ENCODE measurements at regions not wholly inside any gene's neighbourhood (a gene's known extent, or its start where the extent isn't known, plus 50 kb on each side); places are given as distances from the start of the nearest gene placed in this dataset.
"Not testable (repeated sequence)": the region's sequence is repeated elsewhere in the genome, so short reads cannot be mapped to it uniquely, and the experiment has no call there.

DNA sequence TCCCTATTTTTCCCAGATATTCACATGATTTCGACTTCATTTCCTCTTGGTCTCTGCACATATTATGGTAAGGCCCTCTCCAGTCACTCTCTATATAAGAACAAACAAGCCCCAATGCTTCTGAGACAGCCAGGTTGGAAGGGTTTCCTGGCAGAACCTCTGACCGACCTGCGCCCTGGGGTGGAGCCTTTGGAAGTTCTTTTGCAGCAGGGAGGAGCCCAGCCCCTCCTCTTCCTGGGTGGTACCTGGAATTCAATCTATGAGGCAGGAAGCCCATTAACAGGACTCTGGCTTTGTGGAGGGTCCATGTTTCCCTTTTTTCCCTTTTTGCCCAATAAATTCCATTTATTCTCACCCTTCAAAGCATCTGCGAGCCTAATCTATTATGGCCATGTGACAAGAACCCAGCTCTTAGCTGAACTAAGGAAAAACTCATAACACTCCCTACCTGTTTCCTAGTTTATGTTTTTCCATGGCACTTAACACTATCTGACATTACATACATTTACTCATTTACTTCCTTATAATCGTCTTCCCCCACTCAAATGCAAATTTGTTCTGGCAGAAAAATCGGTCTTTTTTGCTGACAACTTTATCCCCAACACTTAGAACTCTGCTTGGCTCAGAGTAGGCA, 92.5 kb upstream of the FRMD4A start:
- no peak for DNase-seq

GRCh38 chr10:14422431-14422830, 91.7 kb upstream of the FRMD4A start:
- DNase-seq: no peak

DNA sequence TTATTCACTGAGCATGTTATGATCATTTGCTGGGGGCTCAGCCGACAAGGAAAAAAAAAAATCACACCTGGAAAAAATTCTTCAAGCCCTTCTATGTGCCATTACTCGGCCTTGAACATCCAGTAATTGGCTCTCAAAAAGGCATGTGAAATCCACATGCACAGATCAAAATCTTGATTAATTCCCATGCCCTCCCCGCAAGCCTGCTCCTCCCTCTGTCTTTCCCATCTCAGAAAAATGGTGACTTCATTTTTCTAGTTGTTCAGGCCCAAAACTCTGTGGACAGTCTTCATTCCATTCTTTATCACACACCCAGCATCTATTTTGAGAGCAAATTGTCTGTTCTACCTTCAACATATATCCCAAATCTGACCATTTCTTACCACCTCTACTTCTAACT, 91.2 kb upstream of the FRMD4A start:
- DNase-seq: no peak

DNA sequence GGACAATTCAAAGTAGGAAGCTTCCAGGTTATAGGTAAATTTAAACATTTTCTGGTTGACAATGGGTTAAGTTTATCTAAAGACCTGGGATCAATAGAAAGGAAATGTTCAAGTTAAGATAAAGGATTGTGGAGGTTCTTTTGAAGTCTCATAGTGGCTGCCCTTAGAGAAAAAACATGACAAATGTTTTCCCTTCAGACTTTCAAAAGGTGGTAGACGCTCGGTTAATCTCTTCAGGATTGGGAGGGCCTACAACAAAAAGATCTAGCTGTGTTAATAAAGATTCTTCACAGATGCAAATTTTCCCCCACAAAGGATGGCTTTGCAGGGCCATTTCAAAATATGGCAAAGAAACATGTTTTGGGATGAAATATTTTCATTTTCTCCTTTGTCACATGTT, 86.6 kb upstream of the FRMD4A start:
- not testable (repeated sequence) for DNase-seq

GRCh38 chr10:14416308-14416700, 85.6 kb upstream of the FRMD4A start:
- no peak for DNase-seq

- DNase-seq: no peak
Measured at GRCh38 chr10:14415676-14416307, 85.1 kb upstream of the FRMD4A start.

DNA sequence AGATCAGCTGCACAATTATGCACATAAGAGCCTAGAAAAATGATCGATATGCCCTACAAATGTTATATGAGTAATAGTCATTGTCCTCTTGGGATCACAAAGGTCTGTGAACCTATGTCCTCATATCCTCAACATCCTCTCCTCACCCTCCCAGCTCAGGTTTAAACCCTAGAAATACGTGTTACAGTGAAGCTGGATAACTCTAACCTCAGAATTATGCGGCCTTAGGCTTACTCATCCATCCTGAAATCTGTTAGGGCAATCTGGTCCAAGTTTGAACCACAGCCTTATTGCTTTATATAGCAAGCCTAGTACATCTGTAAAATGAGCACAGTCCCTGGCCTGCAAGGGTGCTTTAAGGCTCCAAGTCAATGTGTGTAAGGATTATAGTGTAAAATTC, 84.2 kb upstream of the FRMD4A start:
- no peak for DNase-seq

- no peak for DNase-seq
Measured at GRCh38 chr10:14413523-14413922, 82.8 kb upstream of the FRMD4A start.

DNA sequence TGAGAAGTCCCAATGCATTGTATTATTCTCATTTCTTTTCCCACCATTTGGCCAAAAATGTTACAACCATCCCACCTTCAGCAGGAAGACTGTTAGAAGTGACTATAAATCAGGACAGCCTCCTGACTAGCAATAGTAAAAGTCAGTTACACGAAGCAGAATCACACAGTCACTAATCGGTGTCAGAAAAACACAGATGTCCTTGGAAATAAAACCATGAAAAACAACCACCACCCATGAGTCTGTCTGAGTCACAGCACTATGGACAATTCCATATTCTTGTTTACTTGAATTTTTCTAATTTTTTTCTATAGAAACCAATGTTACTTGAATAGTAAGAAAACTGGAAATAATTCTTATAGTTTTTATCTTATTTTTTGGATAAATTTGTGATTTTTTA, 81.9 kb upstream of the FRMD4A start:
- DNase-seq: no peak

- no peak for DNase-seq
Measured at GRCh38 chr10:14409856-14410458, 79.2 kb upstream of the FRMD4A start.

DNA sequence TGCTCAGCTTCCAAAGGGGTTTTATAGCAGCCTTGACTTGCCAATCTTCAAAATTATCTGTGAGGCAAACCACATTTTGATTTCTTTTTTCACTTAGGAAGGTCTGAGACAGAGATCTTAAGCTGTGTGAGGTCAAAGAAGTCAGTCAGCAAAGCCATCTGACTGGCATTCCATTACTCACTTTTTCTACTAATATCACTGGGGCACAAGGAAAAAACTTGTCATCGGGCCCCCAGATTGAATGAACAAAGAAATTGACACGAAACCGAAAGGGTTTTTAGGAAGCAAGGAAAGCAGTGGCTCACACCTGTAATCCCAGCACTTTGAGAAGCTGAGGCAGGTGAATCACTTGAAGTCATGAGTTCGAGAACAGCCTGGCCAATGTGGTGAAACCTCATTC, 78.5 kb upstream of the FRMD4A start:
- no peak for DNase-seq

DNA sequence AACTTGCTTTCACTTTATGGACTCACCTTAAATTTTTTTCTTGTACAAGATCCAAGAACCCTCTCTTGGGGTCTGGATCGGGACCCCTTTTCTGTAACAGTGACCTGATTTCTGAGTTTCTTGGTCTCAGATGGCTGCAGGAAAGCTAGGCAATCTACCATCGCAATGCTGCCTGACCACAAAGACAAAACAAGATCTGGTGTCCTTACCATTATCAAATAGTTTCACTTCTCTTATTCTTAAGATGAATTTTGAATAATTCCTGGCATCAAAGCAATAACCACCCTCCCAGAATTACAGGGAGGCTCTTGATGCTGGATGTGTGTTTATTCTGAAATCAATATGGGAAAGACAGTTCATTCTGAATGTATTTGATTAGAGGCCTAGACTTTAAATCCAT, 77.4 kb upstream of the FRMD4A start:
- no peak for DNase-seq

DNA sequence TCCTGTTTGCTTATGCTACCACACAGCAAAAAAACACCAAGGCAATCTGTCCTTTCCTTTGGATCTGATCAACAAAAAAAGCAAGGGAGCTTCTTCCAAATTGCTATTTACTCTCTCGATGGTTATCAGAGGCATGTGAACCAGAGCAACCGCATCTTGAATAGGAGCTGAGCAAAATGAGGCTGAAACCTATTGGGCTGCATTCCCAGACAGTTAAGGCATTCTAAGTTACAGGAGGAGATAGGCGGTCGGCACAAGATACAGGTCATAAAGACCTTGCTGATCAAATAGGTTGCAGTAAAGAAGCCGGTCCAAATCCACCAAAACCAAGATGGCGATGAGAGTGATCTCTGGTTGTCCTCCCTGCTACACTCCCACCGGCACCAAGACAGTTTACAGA, 76.8 kb upstream of the FRMD4A start:
- DNase-seq: no peak

- no peak for DNase-seq
Measured at GRCh38 chr10:14405076-14406065, 74.6 kb upstream of the FRMD4A start.

- DNase-seq: no peak
Measured at GRCh38 chr10:14403881-14404623, 73.3 kb upstream of the FRMD4A start.

- DNase-seq: no peak
Measured at GRCh38 chr10:14403359-14403758, 72.6 kb upstream of the FRMD4A start.

GRCh38 chr10:14399641-14400040, 68.9 kb upstream of the FRMD4A start:
- DNase-seq: no peak

GRCh38 chr10:14397066-14397465, 66.3 kb upstream of the FRMD4A start:
- no peak for DNase-seq

DNA sequence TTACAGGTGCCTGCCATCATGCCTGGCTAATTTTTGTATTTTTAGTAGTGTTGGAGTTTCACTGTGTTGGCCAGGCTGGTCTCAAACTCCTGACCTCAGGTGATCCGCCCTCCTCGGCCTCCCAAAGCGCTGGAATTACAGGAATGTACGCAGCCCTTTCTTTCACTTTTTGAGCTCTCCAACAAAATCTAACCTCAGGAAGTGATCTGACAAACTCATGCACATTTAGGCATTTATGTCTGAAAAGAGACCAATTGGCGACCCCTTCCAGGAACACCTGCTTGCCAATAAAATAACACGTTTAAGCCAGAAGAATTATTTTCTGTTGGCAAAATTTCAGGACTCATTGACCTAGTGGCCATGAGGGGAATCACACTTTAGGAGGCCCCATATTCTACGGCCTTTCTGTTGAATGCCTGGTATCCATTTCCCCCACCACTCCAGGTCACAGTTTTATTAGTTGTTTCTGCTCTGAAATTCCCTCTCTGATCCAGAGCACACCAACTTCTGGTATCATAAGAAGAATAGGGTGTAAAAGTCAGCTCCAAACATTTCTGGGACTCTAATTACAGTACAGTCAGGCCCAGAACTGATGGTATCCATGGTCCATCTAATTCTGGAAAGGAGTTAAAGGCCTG, 65.8 kb upstream of the FRMD4A start:
- no peak for DNase-seq

DNA sequence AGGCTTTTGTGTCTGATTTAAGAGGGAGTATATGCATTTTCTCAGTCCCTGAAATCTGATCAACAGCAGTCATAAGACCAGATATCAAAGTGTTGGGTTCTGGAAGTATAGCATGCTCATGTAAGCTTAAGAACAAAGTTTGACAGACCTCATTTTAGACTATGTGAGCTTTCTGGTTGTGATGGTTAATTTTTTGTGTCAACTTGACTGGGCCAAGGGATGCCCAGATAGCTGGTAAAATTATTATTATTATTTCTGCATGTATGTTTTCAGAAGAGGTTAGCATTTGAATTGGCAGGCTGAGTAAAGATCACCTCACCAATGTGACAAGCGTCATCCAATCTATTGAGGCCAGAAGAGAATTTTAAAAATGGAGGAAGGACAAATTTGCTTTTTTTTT, 63.5 kb upstream of the FRMD4A start:
- DNase-seq: no peak

DNA sequence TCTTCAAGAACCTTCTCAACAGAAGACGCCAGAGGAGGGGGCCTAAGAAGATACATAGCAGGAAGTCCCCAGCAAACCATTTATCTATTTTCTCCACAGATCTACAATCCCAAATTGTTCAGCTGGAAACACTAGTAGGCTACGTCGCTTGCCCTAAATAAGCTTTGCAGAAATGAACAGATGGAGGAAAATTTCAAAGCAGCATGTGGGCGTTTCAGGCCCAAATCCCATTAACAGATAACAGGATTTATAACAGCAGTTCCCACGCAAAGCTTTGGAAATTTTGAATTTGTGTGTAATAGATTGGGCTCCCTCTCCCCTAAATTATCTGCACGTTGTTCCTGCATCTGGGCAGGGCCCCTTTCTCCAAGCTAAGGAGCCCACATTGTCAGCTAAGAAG, 60.6 kb upstream of the FRMD4A start:
- no peak for DNase-seq

GRCh38 chr10:14389981-14390590, 59.4 kb upstream of the FRMD4A start:
- no peak for DNase-seq

Measured in CD4-positive, alpha-beta T cell treated with Interferon gamma for 1 hour (primary cell).